CD4-positive, alpha-beta T cell treated with Interleukin-10 for 1 hour (primary cell): ENCODE measurements at regions not wholly inside any gene's neighbourhood (a gene's known extent, or its start where the extent isn't known, plus 50 kb on each side); places are given as distances from the start of the nearest gene placed in this dataset.
"Not testable (repeated sequence)": the region's sequence is repeated elsewhere in the genome, so short reads cannot be mapped to it uniquely, and the experiment has no call there.

ENCODE experiments used
- DNase-seq: peaks from one replicate; pipeline ENCODE4 v3.0.0-alpha.2; 2020

DNA sequence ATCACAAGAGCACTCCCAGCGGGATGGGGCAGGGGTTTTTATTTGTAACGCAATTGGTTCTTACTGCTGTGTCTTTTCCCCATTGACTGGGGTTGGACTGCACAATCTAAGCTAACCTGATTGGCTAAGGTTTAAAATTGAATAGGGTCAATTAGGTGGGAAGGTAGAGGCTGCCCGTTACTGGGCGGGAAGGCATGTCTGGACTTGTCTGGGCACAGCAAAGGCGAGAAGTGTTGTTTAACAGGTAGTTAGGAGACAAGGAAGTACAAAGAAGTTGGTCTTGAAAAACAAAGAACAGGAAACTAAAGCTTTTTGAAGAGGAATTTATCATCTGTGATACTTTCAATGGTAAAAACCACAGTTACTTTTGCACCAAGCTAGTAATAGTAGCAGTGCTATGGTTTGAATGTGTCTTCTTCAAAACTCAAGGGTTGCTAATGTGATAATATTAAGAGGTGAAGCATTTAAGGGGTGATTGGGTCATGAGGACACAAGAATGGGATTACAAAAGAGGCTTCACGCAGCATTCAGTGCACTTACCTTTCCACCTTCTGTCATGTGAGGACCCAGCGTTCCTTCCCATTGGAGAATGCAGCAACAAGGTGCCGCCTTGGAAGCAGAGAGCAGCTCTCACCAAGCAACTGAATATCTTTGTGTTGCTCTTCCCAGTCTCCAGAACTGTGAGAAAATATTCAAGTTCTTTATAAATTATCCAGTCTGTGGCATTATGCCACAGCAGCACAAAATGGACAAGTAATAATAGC lies 875.5 kb upstream of the SORCS1 start:
- DNase-seq, result no peak

DNA sequence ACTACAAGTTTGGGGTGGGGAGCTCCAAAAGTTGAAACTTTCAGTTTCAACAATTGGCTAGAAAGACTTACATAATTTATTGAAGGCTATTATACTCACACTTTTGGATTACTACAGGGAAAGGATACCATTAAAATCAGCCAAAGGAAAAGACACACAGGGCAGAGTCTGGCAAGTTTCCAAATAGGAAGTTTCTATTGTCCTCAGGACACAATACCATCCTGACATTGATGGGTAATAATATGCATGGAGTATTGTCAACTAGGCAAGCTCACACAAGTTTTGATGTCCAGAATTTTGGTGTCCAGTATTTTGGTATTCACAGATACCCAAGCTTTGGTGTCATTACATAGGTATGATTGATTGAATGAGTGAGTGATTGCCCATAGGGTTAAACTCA lies 872.6 kb upstream of the SORCS1 start:
- DNase-seq, result no peak

DNA sequence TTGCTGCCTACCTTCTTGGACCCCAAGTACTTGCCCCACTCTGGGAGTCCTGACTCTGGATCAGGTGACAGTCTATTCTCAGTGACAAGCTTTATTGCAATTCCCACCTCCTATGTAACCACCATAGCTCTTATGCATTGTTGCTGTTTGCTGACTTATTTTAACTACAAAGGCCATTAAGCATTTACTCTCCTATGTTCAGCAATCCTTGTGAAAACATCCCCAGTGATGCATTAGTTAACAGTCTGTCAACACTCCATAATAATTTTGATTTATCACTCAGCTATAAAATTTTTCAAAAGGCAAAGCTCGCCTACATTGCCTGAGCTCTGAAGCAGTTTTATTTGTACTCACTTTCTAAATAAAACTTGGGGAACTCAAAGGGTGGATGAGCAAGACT lies 871.8 kb upstream of the SORCS1 start:
- DNase-seq, result no peak

DNA sequence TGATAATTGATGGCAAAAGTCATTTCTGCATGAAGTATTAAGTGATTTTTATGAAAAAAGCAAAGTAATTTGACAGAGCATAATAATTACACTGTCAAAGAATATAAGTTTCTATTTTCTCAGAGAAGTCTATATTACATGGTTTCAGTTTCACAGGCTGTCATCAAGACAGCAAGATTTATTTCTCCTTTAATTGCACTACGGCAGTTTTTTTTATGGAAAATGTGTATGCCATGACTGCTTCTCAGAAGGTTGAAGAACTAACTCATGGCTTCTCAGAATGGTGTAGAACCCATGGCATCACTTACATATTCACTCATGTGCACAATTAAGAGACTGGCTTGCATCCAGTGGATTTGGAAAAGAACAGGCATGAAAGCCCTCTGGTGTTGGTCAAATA lies 870.3 kb upstream of the SORCS1 start:
- DNase-seq, result no peak

DNA sequence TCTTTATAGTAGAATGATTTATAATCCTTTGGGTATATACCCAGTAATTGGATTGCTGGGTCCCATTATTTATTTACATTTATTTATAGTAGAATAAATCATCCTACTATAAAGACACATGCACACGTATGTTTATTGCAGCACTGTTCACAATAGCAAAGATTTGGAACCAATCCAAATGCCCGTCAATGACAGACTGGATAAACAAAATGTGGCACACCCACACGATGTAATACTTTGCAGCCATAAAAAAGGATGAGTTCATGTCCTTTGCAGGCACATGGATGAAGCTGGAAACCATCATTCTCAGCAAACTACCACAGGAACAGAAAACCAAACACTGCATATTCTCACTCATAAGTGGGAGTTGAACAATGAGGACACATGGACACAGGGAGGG lies 869.0 kb upstream of the SORCS1 start:
- not testable (repeated sequence) for DNase-seq

DNA sequence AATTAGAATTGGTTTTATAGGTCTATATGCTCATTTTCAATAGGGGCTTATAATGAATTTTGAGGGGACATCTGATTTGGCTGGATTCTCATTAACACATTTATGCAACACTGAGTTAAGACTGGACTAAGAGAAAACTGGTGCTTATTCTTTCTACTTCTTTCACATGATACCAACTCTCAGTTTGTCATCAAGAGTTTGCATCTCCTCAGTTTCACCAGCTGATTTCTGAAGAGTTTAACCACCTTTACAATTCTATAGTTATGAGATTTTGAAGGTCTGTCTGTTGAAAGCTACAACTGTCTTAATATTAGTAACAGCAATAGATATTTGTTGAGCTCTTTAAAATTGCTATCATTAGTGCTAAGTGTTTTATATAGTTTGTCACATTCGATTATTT lies 867.0 kb upstream of the SORCS1 start:
- no peak for DNase-seq

DNA sequence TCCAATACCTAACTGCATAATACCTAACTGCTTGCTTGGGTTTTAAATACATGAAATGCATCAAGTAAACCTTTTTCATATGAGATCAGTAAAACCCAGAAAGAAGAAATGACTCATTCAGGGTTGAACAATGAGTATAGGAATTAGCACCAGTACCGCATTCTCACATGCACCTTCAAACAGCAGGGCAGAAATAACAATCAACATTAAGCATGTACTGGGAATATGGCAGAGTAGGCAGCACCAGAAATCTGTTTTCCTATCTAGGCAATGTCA lies 850.3 kb upstream of the SORCS1 start:
- DNase-seq, result no peak

DNA sequence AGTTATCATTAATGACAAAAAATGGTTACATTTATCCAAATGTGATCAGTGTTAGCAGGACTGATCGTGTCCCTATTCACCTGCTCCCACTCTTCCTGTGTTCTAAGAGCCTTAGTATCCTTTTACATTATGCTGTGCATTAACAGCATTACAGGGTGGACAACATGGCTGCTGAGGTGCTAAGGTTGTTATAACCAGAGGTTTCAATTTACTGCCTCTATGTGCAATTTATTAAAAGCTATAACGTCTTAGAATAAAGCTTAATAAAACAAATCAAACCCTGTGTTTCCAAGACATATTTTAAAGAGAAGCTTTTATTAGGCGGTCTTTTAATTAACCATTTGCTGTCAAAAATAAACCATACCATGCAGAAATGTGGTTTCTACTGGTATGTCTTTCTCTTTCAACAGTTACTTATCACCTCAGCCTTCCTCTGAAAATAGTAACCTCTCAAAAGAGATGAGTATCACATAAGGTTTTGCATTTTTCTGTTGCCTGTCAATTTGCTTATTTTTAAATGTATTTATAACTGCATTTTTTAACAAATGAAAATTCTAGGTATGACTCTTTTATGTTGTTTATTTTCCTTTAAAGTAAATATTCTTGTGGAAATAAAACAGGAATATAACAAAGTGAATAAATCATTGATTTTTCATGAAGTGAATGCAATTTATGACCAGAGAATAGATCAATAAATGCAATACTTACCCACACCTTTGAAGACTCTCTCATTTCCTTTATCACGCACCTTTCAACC lies 849.8 kb upstream of the SORCS1 start:
- DNase-seq, result no peak

DNA sequence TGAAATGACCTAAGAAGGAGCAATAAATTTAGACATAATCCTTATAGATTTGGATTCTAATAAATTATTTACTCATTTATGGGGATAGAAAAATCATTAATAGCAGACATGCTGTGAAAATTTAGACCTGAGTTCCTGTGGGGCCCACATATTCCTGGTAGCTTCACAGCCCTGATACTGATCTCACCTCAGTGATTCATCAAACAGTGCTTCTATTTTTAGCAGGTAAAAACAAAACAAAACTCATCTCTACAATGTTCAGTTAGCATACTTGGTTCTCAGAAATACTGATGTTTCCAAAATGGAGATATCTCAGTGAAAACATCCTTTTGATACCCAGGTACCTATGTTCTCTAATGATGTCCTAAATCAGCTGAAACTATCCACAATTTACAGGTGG lies 841.1 kb upstream of the SORCS1 start:
- no peak for DNase-seq

DNA sequence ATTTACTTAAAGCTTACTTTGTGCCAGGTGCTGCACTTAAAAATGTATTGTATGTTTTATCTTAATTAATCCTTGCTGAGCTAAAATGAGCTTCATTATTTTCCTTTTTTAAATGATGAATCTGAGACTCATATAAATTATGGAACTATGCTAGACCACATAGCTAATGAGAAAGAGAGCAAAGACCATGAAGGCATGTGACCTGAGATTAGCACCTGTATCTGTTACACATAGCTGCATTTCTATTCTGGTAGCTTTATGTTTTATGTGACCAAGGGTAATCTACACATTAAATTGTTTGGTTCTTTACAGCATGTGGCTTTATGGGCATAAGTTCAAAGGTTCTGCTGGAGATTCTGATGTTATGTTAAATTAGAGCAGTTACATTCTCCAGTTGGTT lies 839.1 kb upstream of the SORCS1 start:
- no peak for DNase-seq

DNA sequence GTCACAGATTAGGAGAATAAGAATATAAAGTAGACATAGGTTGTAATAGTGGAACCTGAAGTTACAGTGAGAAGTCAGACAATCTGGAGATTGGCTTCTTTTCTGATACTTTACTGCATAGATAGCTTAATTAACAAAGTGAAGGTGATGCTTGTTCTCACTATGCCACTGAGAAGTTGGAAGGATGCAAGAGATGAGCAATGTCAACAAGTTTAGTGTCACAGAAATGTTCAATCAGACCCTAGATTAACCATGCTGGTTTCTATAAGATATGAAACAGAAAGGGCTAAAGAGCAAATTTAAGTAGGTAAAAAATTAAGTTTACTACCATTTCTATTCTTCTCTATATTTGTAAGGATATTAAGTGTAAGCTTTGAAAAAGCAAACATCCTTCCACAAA lies 838.6 kb upstream of the SORCS1 start:
- no peak for DNase-seq

DNA sequence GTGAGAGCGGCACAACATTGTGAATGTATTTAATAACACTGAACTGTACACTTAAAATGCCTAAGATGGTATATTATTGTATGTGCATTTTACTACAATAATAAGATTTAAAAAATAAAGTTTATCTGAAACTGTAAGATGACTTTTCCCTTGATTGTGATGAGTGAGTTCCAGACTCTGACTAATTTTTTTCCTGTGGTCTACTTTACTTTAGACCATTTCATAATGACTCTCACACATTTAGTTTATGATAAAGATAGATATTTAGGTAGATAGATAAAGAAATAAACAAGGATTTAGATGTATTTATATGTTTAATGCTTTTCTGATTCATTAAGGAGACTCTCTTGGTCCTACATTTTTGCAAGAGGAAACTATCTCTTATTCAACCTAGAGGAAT lies 835.9 kb upstream of the SORCS1 start:
- DNase-seq, result no peak

DNA sequence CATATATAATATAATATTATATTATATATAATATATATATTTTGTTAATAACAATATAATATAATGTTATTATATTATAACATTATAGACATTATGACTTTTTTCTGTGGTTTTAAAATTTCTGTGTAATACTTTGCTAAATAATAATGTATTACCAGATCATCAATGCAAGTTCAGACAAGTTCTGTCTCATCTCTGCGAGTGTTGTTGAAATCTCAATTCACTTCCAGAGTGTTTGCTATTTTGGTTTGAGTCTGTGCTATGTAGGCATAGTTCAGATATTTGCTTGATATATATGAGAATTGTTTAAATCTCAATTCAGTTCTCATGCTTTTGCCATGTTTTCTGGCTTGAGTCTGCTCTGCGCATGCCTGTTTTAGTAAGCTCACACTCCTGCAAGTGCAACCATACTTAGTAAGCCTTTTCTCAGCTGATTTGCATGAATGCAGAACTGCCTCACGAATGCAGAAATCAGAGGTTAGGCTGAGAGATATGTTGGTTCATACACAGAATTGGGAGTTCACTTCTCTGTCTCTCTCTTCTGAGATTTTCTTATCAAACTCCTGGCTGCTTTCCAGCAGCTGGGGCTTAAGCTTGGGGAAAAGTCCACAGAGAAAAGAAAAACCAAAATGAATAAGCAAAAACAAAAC lies 830.2 kb upstream of the SORCS1 start:
- DNase-seq, result no peak

DNA sequence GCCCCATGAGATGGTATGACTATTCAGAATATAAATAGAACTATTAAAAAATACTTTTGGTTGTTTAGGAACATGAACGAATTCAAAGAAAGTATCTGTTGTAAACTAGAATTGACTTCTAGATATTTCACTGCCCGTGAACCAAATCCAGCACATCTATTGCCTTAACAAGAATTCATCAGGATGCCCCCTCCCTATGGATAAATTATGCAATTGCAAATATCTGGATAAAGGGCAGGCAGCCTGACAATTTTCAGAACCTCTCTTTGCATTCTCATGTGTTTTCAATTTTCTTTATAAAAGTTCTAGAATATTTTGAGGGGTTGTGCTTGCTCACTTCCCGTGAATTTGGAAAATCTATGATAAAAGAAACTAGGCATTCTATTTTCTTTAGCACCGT lies 822.1 kb upstream of the SORCS1 start:
- DNase-seq, result no peak

DNA sequence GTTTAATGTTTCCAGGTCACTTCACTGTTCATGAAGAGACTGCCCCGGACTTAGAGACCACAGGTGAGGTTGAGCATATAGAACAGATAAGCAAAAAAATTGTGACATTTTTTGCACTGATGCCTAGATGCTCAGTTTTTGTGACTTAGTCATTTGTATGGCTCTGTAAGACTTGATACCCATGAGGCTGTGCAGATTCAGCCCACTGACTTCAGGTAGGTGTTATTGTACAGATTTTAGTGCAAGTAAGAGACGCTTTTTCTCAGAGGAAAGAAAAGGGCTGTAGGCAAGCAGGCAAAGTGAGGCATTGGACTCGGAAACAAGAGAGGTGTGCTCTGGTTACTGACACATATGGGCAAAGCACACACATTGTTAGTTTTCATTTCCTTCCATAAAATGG lies 820.1 kb upstream of the SORCS1 start:
- DNase-seq, result no peak

DNA sequence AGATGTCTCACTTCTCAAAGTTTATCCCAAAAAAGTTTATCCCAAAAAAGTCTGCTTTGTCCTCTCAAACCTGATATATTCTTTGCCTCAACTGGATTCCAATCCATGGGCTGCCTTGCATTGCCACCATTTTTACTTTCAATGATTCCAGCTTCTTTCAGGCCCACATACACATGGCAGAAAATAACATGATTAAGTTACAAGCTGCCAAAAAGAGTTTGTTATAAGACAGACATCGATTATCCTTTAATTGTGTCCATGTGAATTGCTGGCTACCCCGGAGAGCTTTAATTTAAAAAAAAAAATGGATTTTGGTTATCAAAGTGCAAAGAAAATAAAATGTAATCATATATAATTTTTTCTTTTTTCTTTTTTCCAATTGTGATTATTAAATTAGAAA lies 819.6 kb upstream of the SORCS1 start:
- DNase-seq, result no peak

DNA sequence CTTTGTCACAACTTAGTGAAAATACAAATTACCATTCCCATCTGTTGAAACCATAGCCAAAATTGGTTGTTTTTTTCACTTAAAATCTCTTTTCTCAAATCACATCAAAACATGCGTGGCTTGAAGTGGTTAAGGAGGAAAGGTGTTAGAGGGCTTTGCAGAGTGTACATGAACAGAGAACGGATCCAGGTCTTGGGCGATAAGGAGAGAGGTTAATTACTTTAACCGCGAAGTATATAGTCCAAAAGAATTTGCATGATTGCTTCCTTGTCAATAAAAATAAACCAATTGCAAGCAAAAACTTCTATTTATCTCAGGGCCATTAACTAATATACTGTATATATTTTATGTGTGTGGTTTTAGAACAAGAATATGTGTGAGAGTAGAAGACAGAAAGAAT lies 813.9 kb upstream of the SORCS1 start:
- no peak for DNase-seq

DNA sequence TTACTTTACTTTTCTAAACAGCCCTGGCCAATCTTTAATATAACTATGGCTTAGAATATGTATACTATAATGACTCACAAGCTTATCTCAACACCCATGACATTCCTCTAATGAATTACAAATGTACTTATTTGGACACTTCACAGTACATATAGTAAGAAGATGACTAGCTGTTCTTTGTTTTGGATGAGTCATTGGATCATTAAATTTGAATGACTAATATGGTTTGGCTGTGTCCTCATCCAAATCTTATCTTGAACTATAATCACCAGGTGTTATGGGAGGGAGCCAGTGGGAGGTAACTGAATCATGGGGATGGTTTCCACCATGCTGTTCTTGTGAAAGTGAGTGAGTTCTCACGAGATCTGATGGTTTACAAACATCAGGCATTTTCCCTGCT lies 807.5 kb upstream of the SORCS1 start:
- no peak for DNase-seq

DNA sequence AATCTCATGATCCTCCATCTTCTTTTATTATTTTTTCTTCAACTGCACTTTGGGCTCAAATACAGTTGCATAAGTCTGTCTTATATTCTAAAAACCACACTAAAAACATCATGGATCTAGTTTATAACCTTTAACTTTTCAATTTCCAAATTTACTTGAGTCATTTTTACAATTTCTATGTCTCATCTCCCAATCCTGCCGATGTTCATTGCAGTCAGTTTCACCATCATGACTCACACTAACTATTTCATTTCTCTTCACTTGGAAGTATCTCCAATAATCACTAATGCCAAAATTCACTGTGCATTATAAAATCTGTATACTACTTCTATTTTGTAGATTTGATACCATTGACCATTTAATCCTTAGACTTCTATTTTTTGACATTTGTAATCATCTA lies 806.9 kb upstream of the SORCS1 start:
- no peak for DNase-seq

DNA sequence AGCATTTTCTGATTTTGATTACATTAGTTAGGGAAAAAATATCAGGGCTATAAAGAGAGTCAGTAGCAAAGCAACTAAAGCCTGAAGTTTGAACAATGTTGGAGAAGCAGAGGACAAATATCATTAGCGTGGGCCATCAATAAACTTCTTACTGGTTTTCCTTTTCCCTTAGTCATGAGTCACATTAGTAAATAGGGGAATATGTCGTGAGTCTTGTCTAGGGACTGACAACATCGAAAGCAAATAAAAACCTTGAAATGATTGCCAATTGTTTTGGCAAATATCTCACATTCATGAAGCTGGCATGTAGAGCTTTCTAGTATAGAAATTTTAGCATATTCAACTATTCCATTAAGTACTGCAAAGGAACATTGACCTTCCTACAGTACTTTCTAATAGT lies 806.0 kb upstream of the SORCS1 start:
- DNase-seq, result no peak

DNA sequence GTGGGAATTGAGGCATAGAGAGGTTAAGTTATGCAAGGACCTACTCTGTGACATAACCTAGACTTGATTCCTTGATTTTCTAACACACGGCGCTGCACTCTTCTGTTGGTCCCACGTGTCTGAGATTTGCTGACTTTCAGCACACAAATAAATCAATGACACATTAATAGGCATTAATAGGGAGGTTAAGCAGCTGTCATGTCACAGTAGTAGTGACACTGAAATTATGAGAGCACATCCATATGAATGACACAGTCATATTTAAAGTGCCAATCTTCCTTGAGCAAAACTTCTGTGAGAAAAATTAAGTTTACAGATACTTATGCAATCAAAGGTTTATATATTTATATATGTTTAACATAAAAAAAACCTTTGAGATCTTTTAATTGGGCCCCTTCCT lies 805.4 kb upstream of the SORCS1 start:
- DNase-seq, result no peak

DNA sequence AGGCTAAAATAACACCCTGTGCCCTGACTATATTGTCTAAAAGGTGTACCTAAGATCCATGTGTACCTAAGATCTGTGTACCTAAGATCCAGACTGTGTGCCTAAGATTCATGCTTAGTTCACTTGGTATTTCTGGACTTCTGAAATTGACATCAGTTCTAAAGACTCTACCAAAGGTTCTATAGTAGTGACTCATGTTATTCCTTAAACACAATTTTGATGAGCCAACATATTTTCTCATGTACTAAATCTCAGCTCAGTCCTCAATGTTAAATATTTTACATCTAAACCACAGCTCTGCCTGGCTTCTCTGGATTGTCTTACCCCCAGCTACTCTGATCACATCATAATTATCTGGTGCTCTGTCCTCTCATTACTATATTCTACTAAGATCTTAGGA lies 802.3 kb upstream of the SORCS1 start:
- DNase-seq, result no peak

DNA sequence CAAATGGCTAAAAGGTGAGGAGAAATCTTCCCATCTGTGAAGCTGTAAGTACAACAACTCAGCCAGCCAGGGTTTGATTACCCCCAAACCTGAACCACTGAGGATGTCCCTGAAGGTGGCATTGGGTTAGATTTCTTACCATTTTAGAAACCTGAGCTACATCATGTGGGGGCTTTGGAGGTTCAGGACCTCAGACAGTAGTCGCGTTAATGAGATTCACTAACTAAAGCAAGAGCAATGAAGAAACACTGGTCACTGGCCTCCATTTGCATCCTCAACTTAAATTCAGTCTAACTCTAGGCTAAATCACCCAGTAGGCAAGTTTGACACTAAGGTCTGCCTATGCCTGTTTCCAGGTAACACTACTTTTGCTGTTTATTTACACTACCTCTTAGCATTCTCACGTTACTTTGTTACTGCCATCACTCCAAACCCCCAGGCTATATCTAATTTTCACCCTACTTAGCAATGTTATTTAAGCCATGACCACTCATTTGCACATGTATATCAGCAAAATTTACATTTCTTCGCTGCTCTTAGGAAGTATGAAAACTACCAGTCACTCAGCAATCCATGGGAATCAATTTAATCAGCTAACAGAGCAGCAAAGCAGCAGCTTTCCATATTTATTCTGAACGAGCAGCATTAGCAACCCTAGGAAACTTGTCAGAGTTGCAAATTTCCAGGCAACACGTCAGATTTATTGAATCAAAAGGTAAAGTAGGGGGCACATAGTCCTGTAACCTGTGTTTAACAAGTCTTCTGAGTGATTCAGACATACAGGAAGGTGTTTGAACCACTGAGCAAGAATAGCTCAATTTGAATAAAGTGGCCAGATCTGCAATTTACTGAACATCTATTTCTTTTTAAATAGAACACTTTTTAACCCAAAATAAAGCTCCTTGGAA lies 788.4 kb upstream of the SORCS1 start:
- DNase-seq, result no peak
